ENCODE measurements at regions not wholly inside any gene's neighbourhood (a gene's known extent, or its start where the extent isn't known, plus 50 kb on each side); places are given as distances from the start of the nearest gene placed in this dataset.
A peak's percentile ranks its signal among the peaks of the same experiment; 100 is the strongest.
"Not testable (repeated sequence)": the region's sequence is repeated elsewhere in the genome, so short reads cannot be mapped to it uniquely, and the experiment has no call there.

DNA sequence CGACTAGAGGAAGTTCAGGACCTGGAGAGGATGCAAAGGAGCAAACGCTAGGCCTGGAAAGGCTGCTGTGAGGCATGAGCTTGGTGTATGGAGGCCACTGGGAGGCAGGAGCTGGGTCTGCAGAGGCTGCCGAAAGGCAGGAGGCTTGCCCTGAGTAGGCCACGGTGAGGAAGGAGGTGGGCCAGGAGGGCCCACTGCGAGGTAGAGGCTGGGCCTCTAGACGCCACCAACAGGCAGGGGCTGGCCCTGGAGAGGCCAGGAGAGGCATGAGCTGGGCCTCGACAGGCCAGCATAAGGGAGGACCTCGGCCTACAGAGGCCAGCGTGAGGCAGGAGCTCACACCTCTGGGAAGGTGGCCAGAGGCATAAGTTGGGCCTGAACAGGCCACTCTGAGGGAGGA, 330.0 kb downstream of the ZNF479 start:
- H3K27me3 Mint-ChIP-seq; H3K27me3 ChIP-seq (replicated peaks in 1 of 2; ENCODE audit: control insufficient read depth in 2 of 2, extremely low read depth in 1 of 2, insufficient read depth in 2 of 2, low read length in 1 of 2); H3K36me3 Mint-ChIP-seq; H3K27ac ChIP-seq (ENCODE audit: low read length); POLR2A ChIA-PET; H3K36me3 ChIP-seq (ENCODE audit: control insufficient read depth in 2 of 2, extremely low read depth in 1 of 2, insufficient read depth in 1 of 2, low read length in 1 of 2); CTCF ChIA-PET; H3K4me3 Mint-ChIP-seq; H3K4me3 ChIP-seq (ENCODE audit: control insufficient read depth in 1 of 2, extremely low read depth in 1 of 2, low read length in 1 of 2); H3K9me3 Mint-ChIP-seq; DNase-seq; H3K27ac Mint-ChIP-seq; H3K4me1 ChIP-seq (ENCODE audit: control insufficient read depth in 1 of 2, extremely low read depth in 1 of 2, insufficient read depth in 2 of 2, low read length in 2 of 2); H3K9me3 ChIP-seq; H3K4me1 Mint-ChIP-seq: not testable (repeated sequence)
- no CpG with 5 or more reads among the region's 9 CpGs for WGBS (ENCODE audit: insufficient coverage)
- peak in 1 of 4 experiments; percentile 18 for ATAC-seq (replicated peaks in 1 of 4)

DNA sequence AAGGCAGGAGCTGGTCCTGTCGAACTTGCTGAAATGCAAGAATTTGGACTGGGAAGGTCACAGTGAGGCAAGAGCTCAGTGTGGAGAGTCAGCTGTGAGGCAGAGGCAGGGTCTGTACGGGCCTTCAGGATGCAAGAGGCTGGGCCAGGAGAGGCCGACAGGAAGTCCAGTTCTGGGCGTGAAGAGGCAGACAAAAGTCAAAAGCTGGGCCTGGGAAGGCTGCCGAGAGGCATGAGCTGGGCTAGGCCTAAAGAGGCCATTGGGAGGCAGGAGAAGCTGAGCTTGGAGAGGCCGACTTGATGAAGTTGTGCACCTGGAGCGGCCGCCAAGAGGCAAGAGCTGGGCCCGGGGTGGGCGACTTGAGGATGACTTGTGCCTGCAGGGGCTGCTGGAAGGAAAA, 330.5 kb downstream of the ZNF479 start:
- H3K27ac ChIP-seq (ENCODE audit: low read length); H3K36me3 ChIP-seq (ENCODE audit: control insufficient read depth in 2 of 2, extremely low read depth in 1 of 2, insufficient read depth in 1 of 2, low read length in 1 of 2); H3K9me3 ChIP-seq; H3K4me3 ChIP-seq (ENCODE audit: control insufficient read depth in 1 of 2, extremely low read depth in 1 of 2, low read length in 1 of 2); H3K4me1 Mint-ChIP-seq; H3K27me3 Mint-ChIP-seq; H3K27me3 ChIP-seq (replicated peaks in 1 of 2; ENCODE audit: control insufficient read depth in 2 of 2, extremely low read depth in 1 of 2, insufficient read depth in 2 of 2, low read length in 1 of 2); H3K4me3 Mint-ChIP-seq; DNase-seq; H3K36me3 Mint-ChIP-seq; H3K4me1 ChIP-seq (ENCODE audit: control insufficient read depth in 1 of 2, extremely low read depth in 1 of 2, insufficient read depth in 2 of 2, low read length in 2 of 2); H3K9me3 Mint-ChIP-seq; CTCF ChIA-PET; POLR2A ChIA-PET; H3K27ac Mint-ChIP-seq: not testable (repeated sequence)
- no CpG with 5 or more reads among the region's 10 CpGs for WGBS (ENCODE audit: insufficient coverage)
- ATAC-seq (replicated peaks in 1 of 4): peak in 1 of 4 experiments; percentile 24

DNA sequence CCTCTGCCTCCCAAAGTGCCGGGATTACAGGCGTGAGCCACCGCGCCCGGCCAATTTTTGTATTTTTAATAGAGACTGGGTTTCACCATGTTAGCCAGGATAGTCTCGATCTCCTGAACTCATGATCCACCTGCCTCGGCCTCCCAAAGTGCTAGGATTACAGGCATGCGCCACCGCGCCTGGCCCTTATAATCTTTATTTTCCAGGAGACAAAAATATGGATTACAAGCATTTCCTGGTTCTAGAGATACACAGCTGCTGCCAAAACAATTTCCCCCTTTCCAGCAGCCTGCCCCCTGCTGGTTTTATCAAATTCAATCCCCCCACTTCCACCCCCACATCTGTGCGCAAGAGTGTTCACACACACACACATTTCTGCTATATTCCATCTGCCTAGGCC, 333.4 kb downstream of the ZNF479 start:
- WGBS (ENCODE audit: insufficient coverage): no CpG with 5 or more reads among the region's 11 CpGs
- H3K9me3 ChIP-seq, H3K4me1 Mint-ChIP-seq: not testable (repeated sequence)

DNA sequence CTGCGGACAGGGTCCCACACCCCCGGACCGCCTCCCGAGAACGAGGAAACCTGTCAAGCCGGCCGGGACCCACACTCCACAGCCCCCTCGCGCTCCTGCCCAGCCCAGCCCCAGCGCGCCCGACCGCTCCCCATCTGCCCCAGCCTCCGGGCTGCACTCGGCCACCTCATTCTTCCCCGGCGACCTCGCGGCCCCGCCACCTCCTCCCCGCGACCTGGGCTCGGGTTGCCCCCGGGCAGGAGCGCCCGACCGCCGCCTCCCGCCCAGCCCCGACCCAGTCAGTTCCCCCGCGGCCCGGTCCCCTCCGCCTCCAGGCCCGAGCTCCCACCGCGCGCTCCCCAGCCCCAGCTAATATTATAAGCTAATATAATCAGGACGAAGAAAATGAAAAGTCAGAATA, 344.8 kb downstream of the ZNF479 start:
- H3K36me3 Mint-ChIP-seq; H3K27ac ChIP-seq (ENCODE audit: low read length); H3K27me3 Mint-ChIP-seq; POLR2A ChIA-PET; DNase-seq; H3K27ac Mint-ChIP-seq; H3K36me3 ChIP-seq (ENCODE audit: control insufficient read depth in 2 of 2, extremely low read depth in 1 of 2, insufficient read depth in 1 of 2, low read length in 1 of 2); H3K9me3 ChIP-seq; H3K4me1 Mint-ChIP-seq; ATAC-seq (replicated peaks in 1 of 4); H3K4me3 Mint-ChIP-seq; H3K4me1 ChIP-seq (ENCODE audit: control insufficient read depth in 1 of 2, extremely low read depth in 1 of 2, insufficient read depth in 2 of 2, low read length in 2 of 2); H3K9me3 Mint-ChIP-seq; H3K27me3 ChIP-seq (replicated peaks in 1 of 2; ENCODE audit: control insufficient read depth in 2 of 2, extremely low read depth in 1 of 2, insufficient read depth in 2 of 2, low read length in 1 of 2); CTCF ChIA-PET; H3K4me3 ChIP-seq (ENCODE audit: control insufficient read depth in 1 of 2, extremely low read depth in 1 of 2, low read length in 1 of 2): not testable (repeated sequence)
- WGBS (ENCODE audit: insufficient coverage): 55% methylated on average over 10 of the region's 39 CpGs

More for the DNA sequence above, 333.4 kb downstream of the ZNF479 start:
- H3K4me1 ChIP-seq (ENCODE audit: control insufficient read depth in 1 of 2, extremely low read depth in 1 of 2, insufficient read depth in 2 of 2, low read length in 2 of 2); H3K27ac ChIP-seq (ENCODE audit: low read length); H3K27me3 ChIP-seq (replicated peaks in 1 of 2; ENCODE audit: control insufficient read depth in 2 of 2, extremely low read depth in 1 of 2, insufficient read depth in 2 of 2, low read length in 1 of 2); H3K9me3 Mint-ChIP-seq; H3K4me3 Mint-ChIP-seq; H3K27ac Mint-ChIP-seq; POLR2A ChIA-PET; CTCF ChIA-PET; DNase-seq; H3K36me3 Mint-ChIP-seq; H3K27me3 Mint-ChIP-seq; ATAC-seq (replicated peaks in 1 of 4); H3K36me3 ChIP-seq (ENCODE audit: control insufficient read depth in 2 of 2, extremely low read depth in 1 of 2, insufficient read depth in 1 of 2, low read length in 1 of 2); H3K4me3 ChIP-seq (ENCODE audit: control insufficient read depth in 1 of 2, extremely low read depth in 1 of 2, low read length in 1 of 2): not testable (repeated sequence)
